Activated CD8-positive, alpha-beta memory T cell treated with anti-CD3 and anti-CD28 coated beads for 48 hours (primary cell): ENCODE measurements at regions not wholly inside any gene's neighbourhood (a gene's known extent, or its start where the extent isn't known, plus 50 kb on each side); places are given as distances from the start of the nearest gene placed in this dataset.
"Not testable (repeated sequence)": the region's sequence is repeated elsewhere in the genome, so short reads cannot be mapped to it uniquely, and the experiment has no call there.

Source experiments
- DNase-seq, 3 experiments: peaks; one replicate each; pipeline ENCODE4 v3.0.0-alpha.2; 2020; ENCODE audit warnings: low read depth in 2 of 3, low spot score in 2 of 3

DNA sequence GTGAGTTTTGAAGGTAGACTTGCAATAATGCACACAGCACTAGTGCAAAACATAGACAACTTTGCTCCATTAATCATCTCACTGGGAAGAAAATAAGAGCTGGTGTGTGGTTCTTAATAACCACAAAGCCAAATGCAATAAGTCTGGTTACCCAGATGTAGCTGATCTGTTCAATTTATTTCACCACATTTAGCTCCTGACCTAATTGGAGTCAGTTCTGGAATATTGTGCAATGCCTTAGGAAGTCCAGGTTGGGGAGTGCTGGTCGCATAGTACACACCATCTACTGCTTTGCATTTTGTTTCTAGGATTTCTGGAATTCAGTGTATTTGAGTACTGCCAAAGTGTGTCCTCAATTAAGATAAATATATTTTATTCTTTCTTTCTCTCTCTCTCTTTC lies 483.3 kb upstream of the SPRY2 start:
- no peak for DNase-seq

DNA sequence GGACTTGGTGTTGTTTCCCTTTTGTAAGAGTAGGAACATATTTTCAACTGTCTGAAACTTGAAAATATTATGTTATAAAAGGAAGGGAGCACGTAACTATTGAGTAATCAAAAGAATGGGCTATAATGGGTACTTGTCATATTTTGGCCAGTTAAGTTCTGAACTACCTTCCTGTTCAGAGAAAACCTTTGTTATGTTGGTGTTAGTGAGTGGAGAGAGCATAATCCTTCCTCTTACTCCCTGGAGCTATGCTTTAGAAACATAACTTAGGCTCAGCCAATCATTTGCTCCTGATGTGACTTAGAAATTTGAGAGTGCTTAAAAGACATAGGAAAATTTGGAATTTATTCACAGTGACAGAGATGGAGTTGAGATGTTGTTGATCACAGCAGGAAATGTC lies 482.5 kb upstream of the SPRY2 start:
- DNase-seq: no peak

DNA sequence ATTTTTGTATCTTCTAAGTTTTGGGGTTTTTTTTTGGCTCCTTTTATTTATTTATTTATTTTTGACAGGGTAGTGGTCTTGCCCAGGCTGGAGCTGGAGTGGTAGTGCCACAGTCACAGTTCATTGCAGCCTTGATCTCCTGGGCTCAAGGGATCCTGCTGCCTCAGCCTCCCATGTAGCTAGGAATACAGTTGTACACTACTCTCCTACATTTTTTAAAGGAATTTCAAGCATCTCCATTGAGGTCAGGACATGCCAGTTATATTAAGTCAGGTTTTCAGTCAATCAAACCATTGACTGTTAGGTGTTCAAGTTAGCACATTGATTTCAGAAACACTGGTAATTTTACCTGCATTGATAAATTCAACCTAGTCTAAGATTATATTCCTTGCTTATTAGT lies 480.5 kb upstream of the SPRY2 start:
- DNase-seq: no peak

DNA sequence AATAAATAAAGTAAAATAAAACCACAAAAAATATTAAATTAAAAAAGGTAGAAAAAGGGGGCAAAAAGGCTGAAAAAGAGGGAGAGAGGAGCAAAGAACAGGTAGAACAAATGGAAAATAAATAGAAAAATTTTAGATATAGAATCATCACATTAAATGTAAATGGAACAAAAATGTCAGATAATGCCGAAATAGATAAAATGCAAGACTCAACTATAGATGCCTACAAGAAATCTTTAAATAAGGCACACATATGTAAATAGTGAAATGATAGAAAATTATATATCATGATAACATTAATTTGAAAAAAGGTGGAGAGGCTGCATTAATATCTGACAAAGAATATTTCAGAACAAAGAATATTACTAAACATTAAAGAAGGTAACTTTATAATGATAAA lies 477.1 kb upstream of the SPRY2 start:
- no peak for DNase-seq

DNA sequence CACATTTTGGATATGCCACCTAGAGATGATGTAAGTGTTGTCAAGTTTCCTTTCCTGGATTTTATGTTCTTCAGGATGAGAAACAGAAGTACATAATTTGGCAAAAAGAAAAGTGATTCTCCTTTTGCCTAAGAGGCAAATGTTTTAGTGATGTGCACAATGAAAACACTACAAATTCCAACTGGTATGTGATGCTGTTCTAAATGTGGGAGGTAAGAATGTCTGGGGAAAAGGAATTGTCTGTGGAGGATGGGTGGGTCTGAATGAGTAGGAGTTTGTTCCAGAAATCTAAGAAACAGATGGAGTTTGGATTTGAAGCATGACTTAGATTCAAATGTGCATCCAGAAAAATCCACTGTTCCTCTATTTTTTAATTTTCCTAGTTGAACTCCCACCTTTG lies 473.6 kb upstream of the SPRY2 start:
- no peak for DNase-seq

DNA sequence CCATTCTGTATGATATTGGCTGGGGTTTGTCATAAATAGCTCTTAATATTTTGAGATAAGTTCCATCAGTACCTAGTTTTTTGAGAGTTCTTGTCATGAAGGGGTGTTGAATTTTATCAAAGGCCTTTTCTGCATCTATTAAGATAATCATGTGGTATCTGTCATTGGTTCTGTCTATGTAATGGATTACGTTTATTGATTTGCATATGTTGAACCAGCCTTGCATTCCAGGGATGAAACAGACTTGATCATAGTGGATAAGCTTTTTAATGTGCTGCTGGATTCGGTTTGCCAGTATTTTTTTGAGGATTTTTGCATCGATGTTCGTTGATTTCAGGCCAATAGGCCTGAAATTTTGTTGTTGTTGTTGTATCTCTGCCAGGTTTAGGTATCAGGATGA lies 469.4 kb upstream of the SPRY2 start:
- not testable (repeated sequence) for DNase-seq

DNA sequence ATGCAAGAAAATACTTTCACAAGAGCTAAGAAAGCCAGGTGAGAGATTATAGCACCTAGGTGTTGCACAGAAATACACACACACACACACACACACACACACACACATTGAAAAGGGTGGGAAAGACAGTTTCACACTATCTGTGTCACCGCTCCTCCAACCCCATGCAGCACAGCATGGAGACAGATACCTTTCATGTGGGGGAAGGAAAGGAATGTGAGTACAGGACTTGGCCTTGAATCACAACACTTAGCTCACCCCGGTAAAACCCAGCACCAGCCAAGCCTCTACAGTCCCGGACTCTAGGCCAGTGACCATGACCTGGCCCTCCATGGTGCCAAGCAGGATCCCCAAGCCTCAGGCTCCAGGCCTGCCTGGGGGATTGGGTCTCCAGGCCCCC lies 462.0 kb upstream of the SPRY2 start:
- no peak for DNase-seq

DNA sequence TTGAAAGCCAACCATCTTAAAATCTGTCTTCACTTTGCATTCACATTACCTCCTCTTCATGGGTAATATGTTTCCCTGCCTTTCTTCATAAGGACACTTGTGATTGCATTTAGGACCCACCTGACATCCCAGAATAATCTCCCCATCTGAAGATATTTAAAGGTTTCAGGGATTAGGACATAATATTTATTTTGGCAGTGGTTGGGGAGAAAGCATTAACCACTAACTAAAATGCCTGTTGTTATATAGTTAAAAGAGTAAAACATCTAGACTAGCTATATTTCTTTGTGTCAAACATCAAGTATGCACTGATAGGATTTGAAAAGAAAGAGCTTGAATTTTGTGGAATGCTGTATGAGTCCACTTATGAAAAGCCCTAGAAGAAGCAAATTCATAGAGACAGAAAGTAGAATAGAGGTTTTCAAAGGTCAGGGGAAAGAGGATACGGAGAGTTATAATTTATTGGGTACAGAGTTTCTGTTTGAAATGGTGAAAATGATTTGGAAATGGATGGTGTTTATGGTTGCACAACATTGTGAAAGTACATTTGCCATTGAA lies 457.7 kb upstream of the SPRY2 start:
- DNase-seq: no peak

DNA sequence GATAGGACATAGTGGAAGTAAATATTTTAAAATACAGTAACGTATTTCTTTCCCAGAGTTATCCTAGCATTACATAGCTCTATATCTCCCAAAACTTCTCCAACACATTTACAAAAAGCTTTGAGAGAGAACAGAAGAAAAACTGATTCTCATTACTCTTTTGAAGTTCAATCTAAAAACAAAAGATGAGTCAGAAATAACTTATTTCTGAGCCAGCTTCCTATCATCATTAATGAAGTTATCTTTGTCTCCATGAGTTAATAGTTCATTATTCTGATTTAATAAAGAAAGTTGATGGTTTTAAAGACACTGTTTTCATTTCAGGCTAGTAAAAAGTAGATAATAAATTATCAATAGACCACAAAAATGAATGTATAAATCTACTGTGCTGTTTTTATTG lies 446.7 kb upstream of the SPRY2 start:
- DNase-seq: no peak

DNA sequence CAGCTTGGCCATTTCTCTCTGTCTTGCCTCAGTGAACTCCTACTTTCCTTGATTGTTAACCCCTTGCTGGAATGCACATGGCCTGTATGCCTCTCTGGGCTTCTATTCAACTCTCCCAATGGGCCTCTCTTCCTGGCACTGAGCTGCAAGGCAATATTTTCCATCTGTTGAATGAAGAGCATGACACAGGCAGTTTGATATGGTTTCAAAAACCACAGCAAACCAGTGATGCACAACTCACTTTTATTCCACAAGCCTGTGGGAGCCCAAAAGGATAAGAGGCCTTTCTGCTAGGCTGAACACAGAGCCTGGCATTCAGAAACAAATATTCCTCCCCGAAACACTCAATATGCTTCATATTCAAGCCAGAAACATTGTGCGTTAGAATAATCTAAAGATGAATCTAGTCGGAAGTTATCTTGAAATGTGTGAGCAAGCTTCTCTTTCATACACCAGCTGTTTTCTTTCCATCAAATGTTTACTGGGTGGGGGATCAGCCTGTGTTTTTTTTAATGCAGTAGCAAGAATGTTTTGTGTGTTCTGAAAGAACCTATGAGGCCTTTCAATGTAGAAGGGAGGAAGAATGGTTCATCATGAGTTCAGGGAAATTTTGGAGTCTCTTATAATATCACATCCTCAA lies 443.1 kb upstream of the SPRY2 start:
- no peak for DNase-seq

DNA sequence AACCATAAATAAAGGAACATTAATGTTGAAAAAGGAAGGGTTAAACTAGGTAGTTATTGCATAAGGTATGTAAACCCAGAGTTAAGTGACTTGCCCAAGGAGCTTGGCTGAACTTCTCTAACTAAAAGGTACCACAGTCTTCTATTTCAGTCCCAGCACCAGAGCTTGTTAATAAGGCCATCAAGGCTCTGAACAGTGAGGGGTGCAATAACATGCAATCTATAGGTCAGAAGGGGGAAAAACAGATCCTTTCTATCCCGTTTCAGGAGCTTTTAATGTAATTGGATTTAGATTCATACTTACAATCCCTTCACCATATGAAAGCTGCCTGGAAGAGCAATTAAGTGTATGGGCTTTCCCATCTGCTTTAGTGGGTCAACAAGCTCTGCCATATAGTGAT lies 441.5 kb upstream of the SPRY2 start:
- no peak for DNase-seq

DNA sequence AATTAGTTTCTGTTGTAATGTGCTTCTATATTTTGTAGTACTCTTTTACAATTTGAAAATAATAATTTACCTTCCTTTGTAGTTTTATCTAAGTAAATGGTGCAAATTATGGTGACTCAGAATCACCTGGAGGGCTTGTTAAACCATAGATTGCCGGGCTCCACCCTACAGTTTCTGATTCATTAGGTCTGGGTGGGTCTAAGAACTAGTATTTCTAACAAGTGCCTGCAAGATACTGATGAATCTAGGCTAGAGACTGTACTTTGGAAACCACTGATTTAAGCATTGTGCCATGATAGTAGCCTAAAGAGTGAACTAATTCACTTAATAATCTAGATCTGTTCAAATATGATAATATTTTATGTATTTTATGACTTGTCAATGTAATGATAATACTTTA lies 437.4 kb upstream of the SPRY2 start:
- no peak for DNase-seq

DNA sequence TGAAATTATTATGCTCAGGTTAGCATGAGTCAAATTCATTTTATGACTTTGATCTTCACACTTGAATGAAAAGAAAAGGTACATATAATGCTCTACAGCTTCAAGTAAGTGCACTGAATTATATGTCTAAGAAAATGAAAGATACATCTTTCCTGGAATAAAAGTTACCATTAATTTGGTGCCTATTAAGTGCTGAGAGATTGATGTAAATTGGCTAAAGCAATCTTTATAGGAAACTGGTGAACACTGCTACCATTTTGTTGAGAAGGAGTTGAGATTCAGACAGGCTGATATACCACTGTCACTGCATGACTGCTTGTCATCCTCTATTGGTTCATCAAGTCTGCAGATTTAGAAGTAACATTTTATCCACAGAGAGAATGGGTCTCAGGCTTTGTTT lies 416.8 kb upstream of the SPRY2 start:
- no peak for DNase-seq

DNA sequence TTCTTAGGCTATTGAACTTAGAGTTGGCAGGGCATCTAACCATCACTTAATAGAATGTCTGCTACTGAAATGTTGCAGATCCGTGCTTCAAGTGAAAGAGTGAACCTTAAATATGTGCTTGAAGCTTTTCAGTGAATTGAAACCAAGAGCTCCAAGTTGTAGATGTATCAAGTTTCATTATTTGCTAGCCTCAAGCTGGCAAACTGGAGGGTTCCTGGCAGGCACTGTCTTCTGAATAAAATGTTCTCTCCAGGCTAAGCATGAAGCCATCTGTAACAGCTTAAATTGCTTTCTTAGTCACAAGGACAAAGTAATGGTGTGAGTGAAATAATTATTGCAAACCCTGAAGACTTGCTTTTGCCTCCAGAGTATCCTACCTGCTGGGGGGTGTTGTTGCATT lies 415.0 kb upstream of the SPRY2 start:
- no peak for DNase-seq

DNA sequence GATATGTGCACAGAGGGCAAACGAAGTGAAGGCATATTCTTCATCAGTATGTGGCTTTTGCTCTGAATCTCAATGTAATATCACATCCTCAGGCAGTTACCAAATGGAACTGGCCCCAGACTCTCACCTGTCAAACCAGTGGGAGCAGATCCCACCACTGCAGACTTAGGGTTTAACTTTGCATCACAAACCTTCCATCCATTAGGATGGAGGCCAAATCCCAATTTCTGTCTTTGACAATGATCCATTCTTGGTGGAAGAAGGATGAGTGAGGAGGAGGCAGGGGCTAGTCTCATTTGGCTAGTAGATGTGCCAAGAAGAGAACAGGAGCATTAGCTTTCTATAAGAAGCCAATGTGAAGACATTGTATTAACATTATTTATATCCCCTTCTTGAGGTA lies 413.5 kb upstream of the SPRY2 start:
- no peak for DNase-seq

DNA sequence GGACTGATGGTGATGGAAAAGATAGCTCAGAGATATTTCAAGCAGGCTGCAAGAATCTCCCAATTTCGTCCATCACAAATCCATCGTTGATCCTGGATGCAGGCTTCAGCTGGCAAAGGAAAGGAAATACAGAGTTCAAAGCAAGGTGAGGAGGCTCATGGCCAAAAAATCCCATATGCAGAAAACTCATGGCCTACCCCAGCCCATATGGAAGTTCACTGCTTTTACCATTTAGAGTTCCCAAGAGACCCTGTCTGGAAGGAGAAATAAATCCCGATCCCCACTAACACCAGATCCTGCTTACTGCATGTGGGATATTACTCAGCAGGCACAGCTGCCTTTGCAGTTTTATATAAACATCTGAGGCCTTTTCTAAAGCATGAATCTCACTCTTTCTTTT lies 412.9 kb upstream of the SPRY2 start:
- DNase-seq: no peak

DNA sequence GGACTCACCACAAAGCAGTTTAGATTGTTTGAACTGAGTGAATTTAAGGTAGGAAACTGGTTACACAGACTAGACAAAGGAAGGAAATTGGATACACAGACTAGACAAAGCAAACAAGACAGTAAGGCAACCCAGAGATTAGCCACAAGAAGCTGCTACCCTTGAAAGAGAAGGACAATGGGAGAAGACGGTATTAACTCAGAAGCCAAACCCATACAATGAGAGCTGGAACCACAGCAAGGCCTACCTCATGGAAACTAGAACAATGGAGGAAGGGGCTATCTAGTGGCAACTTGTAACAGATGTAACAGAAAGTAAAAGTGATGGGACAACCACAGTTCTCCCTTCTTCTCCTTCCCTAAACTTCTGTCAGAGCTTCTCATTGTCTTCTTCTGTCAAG lies 410.9 kb upstream of the SPRY2 start:
- DNase-seq: no peak

DNA sequence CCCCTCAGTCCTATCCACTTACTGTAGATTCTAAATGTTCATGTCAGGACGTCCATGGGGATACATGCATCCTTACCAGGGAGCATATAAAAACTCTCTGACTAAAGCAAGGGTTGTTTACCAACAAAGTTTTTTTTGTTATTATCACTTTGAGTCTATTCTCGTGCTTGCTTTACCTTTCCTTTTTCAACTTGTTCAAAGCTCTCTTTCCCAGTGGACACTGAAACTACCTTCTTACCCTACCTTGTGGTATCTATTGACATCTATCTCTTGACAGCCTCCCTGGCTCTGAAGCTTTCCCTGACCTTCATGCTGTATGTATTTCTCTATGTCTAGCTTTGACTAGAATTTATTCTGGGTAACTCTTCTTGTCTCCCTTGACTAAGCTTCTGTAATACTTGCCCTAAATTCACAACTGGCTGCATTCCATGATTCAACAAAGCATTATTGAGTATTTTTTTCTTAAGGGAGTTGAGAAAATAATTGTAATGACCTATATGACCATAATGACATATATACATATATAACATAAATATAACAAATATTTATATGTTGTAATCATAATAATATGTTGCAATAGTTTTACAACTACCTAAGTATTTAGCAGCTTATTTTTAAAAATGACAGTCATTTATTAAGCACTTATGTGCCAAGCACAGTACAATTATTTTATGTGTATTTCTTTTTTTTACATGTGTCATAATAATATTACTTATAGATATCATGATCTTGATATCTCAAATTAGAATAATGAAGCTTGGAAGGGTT lies 403.4 kb upstream of the SPRY2 start:
- no peak for DNase-seq

DNA sequence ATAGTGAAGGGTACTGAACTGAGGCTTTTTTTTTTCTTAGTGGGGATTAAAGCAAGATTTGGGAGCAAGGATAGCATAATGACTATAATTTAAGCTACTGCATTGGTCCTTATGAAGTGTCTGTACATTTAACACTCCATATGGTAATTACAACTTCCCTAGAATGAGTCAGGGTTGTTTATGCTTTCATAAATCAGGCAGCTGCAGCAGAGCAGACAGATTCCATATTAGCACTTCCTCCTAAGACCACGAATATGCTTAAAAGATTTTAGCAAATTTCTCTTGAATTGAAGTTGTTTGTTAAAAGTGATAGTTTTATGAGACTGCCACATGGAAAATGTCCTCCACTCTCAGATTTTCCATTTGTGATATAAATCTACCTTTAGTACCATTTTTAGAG lies 401.1 kb upstream of the SPRY2 start:
- no peak for DNase-seq

DNA sequence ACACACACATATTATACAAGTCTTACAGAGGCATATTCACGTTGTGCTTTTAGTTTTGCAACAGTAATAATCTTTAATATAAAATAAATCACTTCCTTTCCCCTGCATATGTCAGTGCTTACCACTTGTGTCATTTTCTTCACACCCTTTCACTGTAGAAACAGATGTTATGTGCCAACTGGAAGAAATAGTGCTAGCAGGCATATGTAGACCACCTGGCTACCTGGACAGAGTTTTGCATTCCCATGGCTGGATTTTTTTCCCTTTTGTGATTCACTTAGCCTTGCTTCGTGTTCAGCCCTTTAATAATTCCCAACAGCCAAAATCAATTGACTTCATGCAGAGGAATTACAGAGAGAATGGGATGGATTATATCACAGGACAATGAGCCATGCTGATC lies 399.1 kb upstream of the SPRY2 start:
- no peak for DNase-seq

DNA sequence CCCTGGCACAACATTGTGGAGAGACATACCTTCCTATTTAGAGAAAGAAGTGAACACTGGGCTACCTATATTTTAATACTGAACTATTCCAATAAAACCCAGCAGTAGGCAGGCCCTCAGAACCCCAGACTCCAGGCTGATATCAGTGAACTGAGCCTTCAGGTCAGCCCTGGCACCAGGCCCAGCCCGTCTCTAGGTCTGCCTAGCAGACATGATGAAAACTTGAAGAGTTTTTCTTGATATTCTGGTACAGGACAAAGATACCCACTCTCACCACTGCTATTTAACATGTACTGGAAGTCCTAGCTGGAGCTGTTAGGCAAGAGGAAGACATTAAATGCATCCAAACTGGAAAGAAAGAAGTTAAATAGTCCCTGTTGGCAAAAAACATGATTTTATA lies 396.6 kb upstream of the SPRY2 start:
- no peak for DNase-seq

DNA sequence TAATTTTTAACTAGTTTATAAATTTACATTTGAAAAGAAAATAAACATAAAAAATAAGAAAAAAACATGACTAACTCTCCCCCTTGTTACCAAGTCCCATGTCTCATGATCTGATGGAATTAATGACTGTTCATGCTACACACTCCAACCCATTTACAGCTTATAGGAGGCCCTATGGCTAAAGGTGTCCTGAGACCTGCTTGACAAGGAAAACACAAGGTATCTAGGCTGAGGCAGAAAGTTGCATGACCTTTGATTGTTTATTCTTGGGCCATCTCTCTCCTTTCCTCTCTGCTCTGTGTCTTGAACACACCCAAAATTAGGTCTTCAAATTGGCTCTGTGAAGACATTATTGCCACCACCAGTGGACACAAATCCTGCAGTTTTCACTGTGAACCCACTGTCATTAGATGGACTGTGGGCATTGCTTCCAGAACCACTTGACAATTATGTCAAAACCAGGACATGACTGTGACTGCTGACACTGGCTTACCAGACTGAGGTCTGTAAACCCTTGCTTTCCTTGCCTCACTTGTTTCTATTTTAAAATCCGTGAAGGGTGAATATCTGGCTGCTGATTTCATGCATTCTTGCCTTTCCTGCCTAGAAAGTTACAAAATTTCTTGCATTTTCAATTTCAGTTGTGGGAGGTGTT lies 386.5 kb upstream of the SPRY2 start:
- DNase-seq: no peak
